ENCODE measurements at regions not wholly inside any gene's neighbourhood (a gene's known extent, or its start where the extent isn't known, plus 50 kb on each side); places are given as distances from the start of the nearest gene placed in this dataset.
A peak's percentile ranks its signal among the peaks of the same experiment; 100 is the strongest.
"Not testable (repeated sequence)": the region's sequence is repeated elsewhere in the genome, so short reads cannot be mapped to it uniquely, and the experiment has no call there.

DNA sequence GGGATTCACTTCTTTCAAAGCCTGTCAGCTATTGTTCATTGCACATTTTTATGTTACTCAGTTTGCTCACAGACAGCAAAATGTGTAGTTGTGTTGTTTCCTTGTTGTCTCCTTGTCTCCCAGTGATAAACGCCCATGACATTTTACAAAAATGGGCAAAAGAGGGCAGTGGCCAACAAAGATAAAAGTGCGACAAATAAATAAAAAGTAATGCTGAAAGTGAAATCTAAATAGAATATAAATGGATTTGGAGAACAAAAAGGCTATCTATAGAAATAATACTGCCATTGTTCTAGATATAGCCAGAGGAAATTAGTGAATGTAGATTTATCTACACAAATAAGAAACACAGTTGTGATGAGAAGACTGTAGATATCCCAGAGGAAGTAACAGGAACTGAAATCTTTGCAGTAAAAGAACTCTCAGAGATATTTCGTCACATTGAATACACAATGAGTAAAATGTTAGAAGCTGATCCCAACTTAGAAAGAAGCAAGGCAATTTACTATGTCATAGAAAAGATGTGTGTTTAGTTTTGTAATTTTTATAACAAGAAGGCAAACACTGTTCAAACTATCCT, 1186.2 kb upstream of the FAM98A start:
- Histone ChIP-seq H3K36me3 (no peaks in the 10 kb centered on the region), H3K9me3 (no peaks in the 10 kb centered on the region), H3K4me1 (peaks cover 0 to 7% (median 0%) of the 10 kb centered on the region in 3 donors), H3K27me3 (no peaks in the 10 kb centered on the region), H3K27ac (no peak overlapping the region), H3K4me3 (no peak overlapping the region)
- DNase-seq (no peak), FAIRE-seq (no peak), ATAC-seq (no peak)
- 78 to 83% methylated on average over 3 of the region's 3 CpGs for WGBS, 2 donors
- intact Hi-C loops (cut with DNase I) = no loop called here
- TF ChIP-seq, protein P1, sequence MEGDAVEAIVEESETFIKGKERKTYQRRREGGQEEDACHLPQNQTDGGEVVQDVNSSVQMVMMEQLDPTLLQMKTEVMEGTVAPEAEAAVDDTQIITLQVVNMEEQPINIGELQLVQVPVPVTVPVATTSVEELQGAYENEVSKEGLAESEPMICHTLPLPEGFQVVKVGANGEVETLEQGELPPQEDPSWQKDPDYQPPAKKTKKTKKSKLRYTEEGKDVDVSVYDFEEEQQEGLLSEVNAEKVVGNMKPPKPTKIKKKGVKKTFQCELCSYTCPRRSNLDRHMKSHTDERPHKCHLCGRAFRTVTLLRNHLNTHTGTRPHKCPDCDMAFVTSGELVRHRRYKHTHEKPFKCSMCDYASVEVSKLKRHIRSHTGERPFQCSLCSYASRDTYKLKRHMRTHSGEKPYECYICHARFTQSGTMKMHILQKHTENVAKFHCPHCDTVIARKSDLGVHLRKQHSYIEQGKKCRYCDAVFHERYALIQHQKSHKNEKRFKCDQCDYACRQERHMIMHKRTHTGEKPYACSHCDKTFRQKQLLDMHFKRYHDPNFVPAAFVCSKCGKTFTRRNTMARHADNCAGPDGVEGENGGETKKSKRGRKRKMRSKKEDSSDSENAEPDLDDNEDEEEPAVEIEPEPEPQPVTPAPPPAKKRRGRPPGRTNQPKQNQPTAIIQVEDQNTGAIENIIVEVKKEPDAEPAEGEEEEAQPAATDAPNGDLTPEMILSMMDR (IDR thresholded peaks at IDR 0.05) = no peak

DNA sequence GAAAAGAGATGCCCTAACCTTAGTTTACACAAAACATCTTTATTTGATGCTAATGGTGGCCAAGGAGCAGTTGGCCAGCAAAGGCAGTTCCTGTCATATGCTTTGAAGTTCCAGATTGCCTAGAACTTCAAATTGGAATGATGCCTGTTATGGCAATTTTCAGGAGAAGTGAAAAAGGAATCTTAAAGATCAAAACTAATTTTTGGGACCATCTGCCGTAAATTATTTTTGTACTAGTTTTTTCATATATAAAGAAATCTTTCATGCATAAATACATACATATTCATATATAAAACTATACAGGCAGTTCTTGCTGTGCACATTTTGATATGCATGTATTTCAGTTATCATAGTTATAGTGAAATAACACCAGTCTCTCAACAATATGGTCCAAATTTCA, 1185.6 kb upstream of the FAM98A start:
- TF ChIP-seq, protein P1 (IDR thresholded peaks at IDR 0.05) = no peak
- DNase-seq = no peak
- Histone ChIP-seq H3K27me3 (no peaks in the 10 kb centered on the region), H3K27ac (no peak overlapping the region), H3K36me3 (no peaks in the 10 kb centered on the region), H3K9me3 (no peaks in the 10 kb centered on the region), H3K4me3 (no peak overlapping the region), H3K4me1 (peaks cover 0 to 6% (median 0%) of the 10 kb centered on the region in 3 donors)
- 80 to 94% methylated on average over 1 of the region's 1 CpG for WGBS, 2 donors
- no peak for ATAC-seq
- intact Hi-C loops (cut with DNase I) = no loop called here
- no peak for FAIRE-seq

DNA sequence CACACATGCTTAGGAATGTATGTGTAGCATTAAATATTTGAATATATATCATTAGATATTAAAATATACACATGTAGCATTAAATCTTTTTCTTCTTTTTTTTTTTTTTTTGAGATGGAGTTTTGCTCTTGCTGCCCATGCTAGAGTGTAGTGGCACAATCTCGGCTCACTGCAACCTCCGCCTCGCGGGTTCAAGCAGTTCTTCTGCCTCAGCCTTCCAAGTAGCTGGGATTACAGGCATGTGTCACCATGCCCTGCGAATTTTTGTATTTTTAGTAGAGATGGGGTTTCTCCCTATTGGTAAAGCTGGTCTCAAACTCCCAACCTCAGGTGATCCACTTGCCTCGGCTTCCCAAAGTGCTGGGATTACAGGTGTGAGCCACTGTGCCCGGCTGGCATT, 1151.6 kb upstream of the FAM98A start:
- 81 to 83% methylated on average over 7 of the region's 7 CpGs for WGBS, 2 donors
- H3K27ac ChIP-seq; H3K9me3 ChIP-seq; H3K36me3 ChIP-seq; DNase-seq; ATAC-seq; H3K27me3 ChIP-seq; H3K4me3 ChIP-seq; intact Hi-C loops (cut with DNase I); FAIRE-seq; H3K4me1 ChIP-seq: not testable (repeated sequence)

DNA sequence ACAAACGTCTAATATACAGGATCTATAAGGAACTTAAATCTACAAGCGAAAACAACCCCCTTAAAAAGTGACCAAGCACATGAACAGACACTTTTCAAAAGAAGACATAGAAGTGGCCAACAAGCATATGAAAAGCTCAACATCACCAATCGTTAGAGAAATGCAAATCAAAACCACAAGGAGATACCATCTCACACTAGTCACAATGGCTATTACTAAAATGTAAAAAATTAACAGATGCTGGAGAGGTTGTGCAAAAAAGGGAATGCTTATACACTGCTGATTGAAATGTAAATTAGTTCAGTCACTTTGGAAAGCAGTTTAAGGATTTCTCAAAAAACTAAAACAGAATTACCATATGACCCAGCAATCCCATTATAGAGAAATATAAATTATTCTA, 1148.5 kb upstream of the FAM98A start:
- Histone ChIP-seq H3K9me3 (no peaks in the 10 kb centered on the region), H3K4me3 (no peak overlapping the region), H3K4me1 (no peaks in the 10 kb centered on the region), H3K27ac (no peak overlapping the region), H3K27me3 (no peaks in the 10 kb centered on the region), H3K36me3 (no peaks in the 10 kb centered on the region)
- FAIRE-seq = no peak
- intact Hi-C loops (cut with DNase I) = no loop called here
- TF ChIP-seq, protein P1 (IDR thresholded peaks at IDR 0.05) = no peak
- 55 to 65% methylated on average over 3 of the region's 3 CpGs for WGBS, 2 donors
- DNase-seq = no peak
- no peak for ATAC-seq

DNA sequence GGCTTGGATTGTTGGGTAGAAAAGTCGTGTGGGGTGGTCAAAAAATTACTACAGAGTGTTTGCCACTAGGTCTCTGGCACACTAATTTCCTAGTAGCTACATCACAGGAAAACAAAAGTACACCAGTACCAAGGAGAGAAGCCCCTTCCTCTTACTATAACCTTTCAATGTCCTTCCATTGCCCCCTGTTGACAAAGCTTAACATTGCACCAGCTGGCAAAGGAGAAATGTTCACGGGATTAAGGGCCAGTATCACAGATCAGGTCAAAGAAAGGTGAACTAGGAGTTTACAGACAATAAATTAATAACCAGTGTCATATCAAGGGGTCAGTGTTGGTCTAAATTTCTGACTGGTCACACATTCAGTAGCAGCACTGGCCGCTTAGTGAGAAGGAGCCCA, 1139.6 kb upstream of the FAM98A start:
- intact Hi-C loops (cut with DNase I) = no loop called here
- Histone ChIP-seq H3K27me3 (no peaks in the 10 kb centered on the region), H3K4me3 (no peak overlapping the region), H3K27ac (no peak overlapping the region), H3K9me3 (no peaks in the 10 kb centered on the region), H3K4me1 (peaks cover 0 to 6% (median 0%) of the 10 kb centered on the region in 3 donors), H3K36me3 (no peaks in the 10 kb centered on the region)
- 27 to 44% methylated on average over 3 of the region's 3 CpGs for WGBS, 2 donors
- no peak for FAIRE-seq
- peak in 1 of 6 donors; percentile 22 for DNase-seq
- TF ChIP-seq, protein P1 (IDR thresholded peaks at IDR 0.05) = no peak
- ATAC-seq = peak in 2 of 4 donors; percentile 14 to 59
